NOMO-1 (cell line): ENCODE measurements at regions not wholly inside any gene's neighbourhood (a gene's known extent, or its start where the extent isn't known, plus 50 kb on each side); places are given as distances from the start of the nearest gene placed in this dataset.

Experiments
- DNase-seq, 2 experiments: peaks; one replicate each; lab custom pipeline; 2025; ENCODE audit not compliant: unreplicated experiment in 2 of 2; lab: John Stamatoyannopoulos, UW

GRCh38 chr3:18507333-18507732 is 82.2 kb upstream of the SATB1 start:
- DNase-seq, result peak in 1 of 2 experiments; percentile 39

GRCh38 chr3:18505056-18505455 is 79.9 kb upstream of the SATB1 start:
- no peak for DNase-seq

- peak; percentile 44 to 59 for DNase-seq
These were observed 76.7 kb upstream of the SATB1 start for GRCh38 chr3:18501679-18502343.

- no peak for DNase-seq
These were observed 75.2 kb upstream of the SATB1 start for GRCh38 chr3:18500322-18500721.

GRCh38 chr3:18499301-18499700 is 74.2 kb upstream of the SATB1 start:
- peak; percentile 36 to 45 for DNase-seq

GRCh38 chr3:18494251-18494650 is 69.1 kb upstream of the SATB1 start:
- no peak for DNase-seq

GRCh38 chr3:18489939-18490338 is 64.8 kb upstream of the SATB1 start:
- no peak for DNase-seq

- DNase-seq, result peak in 1 of 2 experiments; percentile 55
These were observed 58.1 kb upstream of the SATB1 start for GRCh38 chr3:18483226-18483625.

- no peak for DNase-seq
These were observed 56.9 kb upstream of the SATB1 start for GRCh38 chr3:18481946-18482548.

GRCh38 chr3:18477620-18478019 is 52.5 kb upstream of the SATB1 start:
- DNase-seq, result no peak
